ENCODE measurements at regions not wholly inside any gene's neighbourhood (a gene's known extent, or its start where the extent isn't known, plus 50 kb on each side); places are given as distances from the start of the nearest gene placed in this dataset.
"Not testable (repeated sequence)": the region's sequence is repeated elsewhere in the genome, so short reads cannot be mapped to it uniquely, and the experiment has no call there.

DNA sequence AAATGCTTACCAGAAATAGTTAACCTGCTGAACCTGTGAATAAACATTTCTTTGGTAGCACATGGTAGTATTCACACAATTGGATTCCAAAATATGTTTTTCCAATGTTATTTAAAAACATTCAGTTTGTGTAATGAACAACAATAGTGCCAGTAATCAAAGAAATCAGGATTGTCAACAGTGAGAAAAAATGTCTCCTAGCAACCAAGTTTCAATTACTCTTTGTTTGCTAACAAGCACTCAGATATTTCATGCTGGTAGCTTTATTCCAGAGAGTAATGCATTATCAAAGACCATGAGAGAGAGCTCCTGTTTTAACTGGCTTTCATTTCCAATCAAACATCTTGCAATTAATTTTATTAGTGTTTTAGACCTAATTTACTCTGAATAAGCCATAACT lies 768.1 kb upstream of the GRAMD2B start:
- Mint-ChIP-seq H3K4me3 (no peak overlapping the region), H3K4me1 (no peaks in the 10 kb centered on the region), H3K27ac (ENCODE audit: low read depth) (no peak overlapping the region), H3K9me3 (peaks cover 18% of the 10 kb centered on the region), H3K27me3 (no peaks in the 10 kb centered on the region), H3K36me3 (ENCODE audit: insufficient read depth) (no peaks in the 10 kb centered on the region)
- no peak for ATAC-seq (replicated peaks; ENCODE audit: extremely low read depth, poor library complexity, severe bottlenecking)
- no peak for DNase-seq (ENCODE audit: low spot score in 2 of 2)

DNA sequence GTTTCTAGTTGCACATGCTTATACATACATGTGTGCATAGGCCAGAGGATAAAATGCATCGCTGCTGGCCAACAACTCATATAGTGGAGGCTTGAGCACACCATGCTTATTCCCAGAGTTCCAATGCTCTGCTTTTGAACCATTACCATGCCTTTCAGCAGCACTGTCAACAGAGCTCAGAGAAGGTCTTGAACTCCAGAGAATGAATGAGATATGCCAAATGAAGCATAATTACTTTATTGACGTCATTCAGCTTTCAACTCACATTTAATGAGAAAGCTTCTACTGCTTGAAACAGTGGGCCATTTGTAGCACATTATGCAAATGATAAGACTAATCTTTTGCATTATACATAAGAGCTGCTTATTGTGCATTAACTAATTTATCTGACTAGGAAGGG lies 765.3 kb upstream of the GRAMD2B start:
- Mint-ChIP-seq H3K36me3 (ENCODE audit: insufficient read depth) (no peaks in the 10 kb centered on the region), H3K9me3 (peaks cover 12% of the 10 kb centered on the region), H3K27ac (ENCODE audit: low read depth) (no peak overlapping the region), H3K27me3 (no peaks in the 10 kb centered on the region), H3K4me3 (no peak overlapping the region), H3K4me1 (no peaks in the 10 kb centered on the region)
- DNase-seq (ENCODE audit: low spot score in 2 of 2) (no peak), ATAC-seq (replicated peaks; ENCODE audit: extremely low read depth, poor library complexity, severe bottlenecking) (no peak)

DNA sequence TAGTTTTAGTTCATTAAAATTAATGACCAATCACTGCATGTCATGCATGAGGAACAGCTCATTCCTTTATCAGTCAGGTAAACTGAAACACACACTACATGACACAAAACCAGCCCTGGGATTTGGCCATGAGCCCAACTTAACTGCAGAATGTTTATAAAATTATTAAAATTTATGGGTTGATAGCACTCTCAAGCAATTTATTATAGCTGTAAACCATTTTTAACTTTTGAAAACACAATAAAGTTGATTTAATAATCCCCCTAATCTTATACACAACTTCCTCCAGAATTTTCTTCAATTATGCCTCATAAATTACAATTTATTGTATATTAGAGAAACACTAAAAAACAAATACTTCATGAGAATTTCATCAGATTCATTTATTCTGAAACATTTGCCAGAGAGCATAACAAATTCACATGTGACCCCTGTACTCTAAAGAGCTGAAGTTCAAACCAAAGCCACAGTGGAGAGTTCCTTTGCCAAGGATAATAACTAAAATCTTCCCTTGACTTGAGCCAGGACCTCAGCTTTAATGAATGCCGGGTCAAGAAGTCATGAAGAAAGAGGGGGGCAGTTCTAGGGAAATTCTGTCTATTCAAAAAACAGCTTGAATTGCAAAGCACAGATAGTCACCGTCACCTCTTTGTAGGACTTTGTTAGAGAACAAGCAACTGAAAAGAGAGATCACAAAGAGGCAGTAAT lies 763.7 kb upstream of the GRAMD2B start:
- Mint-ChIP-seq H3K4me1 (no peaks in the 10 kb centered on the region), H3K9me3 (peaks cover 12% of the 10 kb centered on the region), H3K36me3 (ENCODE audit: insufficient read depth) (no peaks in the 10 kb centered on the region), H3K27me3 (no peaks in the 10 kb centered on the region), H3K4me3 (no peak overlapping the region), H3K27ac (ENCODE audit: low read depth) (no peak overlapping the region)
- ATAC-seq (replicated peaks; ENCODE audit: extremely low read depth, poor library complexity, severe bottlenecking) (no peak), DNase-seq (ENCODE audit: low spot score in 2 of 2) (no peak)

DNA sequence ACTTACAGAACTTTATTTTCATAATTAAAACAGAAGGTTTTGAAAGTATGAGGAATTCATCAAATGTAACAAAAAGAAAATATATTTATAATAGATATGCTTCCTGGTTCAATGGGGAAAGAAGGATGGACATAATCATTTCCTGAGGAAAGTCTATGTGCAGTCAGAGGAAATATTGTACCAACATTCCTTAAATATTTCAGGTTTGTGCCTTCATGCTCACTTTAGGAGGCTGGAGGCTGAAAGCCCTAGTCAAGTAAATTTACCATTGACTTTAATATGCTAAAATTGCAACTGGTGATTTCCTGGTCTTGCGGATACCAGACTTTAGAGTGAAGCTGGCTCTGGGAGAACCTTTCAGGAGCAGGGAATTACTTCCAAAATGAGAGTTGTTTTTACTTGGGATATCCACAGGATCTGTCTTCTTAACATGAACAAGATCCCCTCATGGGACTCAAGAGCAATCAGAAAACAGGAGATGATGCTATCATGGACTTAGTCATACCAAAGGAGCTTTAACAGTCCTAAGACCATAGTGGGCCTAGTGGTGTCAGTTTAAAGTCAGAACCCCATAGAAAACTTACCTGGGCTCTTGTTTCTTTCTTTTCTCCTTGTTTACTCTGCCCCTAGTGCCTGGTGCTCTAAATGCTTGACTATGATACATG lies 762.8 kb upstream of the GRAMD2B start:
- H3K27ac Mint-ChIP-seq (ENCODE audit: low read depth) = no peak overlapping the region
- ATAC-seq (replicated peaks; ENCODE audit: extremely low read depth, poor library complexity, severe bottlenecking) = no peak

DNA sequence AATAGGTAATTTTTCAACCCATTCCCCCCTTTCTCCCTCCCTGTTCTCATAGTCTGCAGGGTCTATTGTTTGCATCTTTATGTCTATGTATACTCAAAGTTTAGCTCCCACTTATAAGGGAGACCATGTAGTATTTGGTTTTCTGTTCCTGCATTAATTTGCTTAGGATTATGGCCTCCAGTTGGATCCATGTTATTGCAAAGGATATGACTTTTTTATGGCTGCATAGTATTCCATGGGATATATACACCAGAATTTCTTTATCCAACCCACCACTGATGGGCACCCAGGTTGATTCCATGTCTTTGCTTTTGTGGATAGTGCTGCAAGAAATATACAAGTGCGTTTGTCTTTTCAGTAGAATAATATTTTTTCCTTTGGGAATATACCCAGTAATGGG lies 761.6 kb upstream of the GRAMD2B start:
- H3K36me3 Mint-ChIP-seq (ENCODE audit: insufficient read depth) = peaks cover 2% of the 10 kb centered on the region
- no peak overlapping the region for H3K27ac Mint-ChIP-seq (ENCODE audit: low read depth)
- no peaks in the 10 kb centered on the region for H3K27me3 Mint-ChIP-seq
- ATAC-seq (replicated peaks; ENCODE audit: extremely low read depth, poor library complexity, severe bottlenecking) (no peak), DNase-seq (ENCODE audit: low spot score in 2 of 2) (no peak)
- H3K4me3 Mint-ChIP-seq = no peak overlapping the region
- peaks cover 20% of the 10 kb centered on the region for H3K9me3 Mint-ChIP-seq
- H3K4me1 Mint-ChIP-seq = no peaks in the 10 kb centered on the region

More for the DNA sequence above, 762.8 kb upstream of the GRAMD2B start:
- H3K36me3 Mint-ChIP-seq (ENCODE audit: insufficient read depth) = no peaks in the 10 kb centered on the region
- H3K4me1 Mint-ChIP-seq = no peaks in the 10 kb centered on the region
- H3K4me3 Mint-ChIP-seq = no peak overlapping the region
- peaks cover 13% of the 10 kb centered on the region for H3K9me3 Mint-ChIP-seq
- no peaks in the 10 kb centered on the region for H3K27me3 Mint-ChIP-seq
- no peak for DNase-seq (ENCODE audit: low spot score in 2 of 2)

DNA sequence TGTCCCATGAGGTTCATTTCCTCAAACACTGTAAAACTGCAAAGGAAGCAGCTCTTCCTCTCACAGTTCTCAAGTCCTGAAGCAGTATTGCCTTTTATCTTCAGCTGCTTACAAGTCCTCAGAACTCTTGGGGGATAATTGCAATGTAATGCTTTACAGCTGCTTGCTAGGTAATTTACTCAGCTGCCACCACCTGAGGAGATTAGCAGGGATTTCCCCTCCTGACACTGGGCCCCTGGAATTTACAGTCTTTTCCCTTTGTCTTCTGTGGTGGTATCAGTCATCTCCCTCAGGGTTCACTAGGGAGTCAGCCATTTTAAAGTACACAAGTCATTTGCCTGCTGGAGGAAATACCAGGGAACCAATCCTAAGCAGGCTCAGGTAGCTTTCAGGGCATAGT lies 754.3 kb upstream of the GRAMD2B start:
- Mint-ChIP-seq H3K36me3 (ENCODE audit: insufficient read depth) (peaks cover 2% of the 10 kb centered on the region), H3K27me3 (no peaks in the 10 kb centered on the region), H3K4me3 (no peak overlapping the region), H3K4me1 (no peaks in the 10 kb centered on the region), H3K9me3 (peaks cover 30% of the 10 kb centered on the region), H3K27ac (ENCODE audit: low read depth) (no peak overlapping the region)
- DNase-seq (ENCODE audit: low spot score in 2 of 2) (no peak), ATAC-seq (replicated peaks; ENCODE audit: extremely low read depth, poor library complexity, severe bottlenecking) (no peak)

DNA sequence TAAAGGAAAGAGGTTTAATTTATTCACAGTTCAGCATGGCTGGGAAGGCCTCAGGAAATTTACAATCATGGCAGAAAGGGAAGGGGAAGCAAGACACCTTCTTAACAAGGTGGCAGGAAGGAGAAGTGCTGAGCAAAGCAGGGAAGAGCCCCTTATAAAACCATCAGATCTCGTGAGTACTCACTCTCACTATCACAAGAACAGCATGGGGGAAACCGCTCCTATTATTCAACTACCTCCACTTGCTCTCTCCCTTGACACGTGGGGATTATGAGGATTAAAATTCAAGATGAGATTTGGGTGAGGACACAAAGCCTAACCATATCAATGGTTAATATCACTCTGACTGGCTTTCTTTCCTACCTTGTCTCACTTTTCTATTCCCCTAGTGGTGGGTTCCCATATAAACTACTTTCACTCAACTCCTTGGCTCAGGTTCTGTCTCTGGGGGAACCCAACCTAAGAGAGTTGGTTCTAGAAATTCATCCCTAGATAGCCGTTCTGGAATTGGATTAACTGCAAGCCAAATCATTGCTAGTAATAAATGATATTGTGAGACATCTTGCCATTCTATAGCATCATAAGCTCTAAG lies 749.8 kb upstream of the GRAMD2B start:
- ATAC-seq (replicated peaks; ENCODE audit: extremely low read depth, poor library complexity, severe bottlenecking) (no peak), DNase-seq (ENCODE audit: low spot score in 2 of 2) (no peak)
- H3K27me3 Mint-ChIP-seq = no peaks in the 10 kb centered on the region
- H3K9me3 Mint-ChIP-seq = peaks cover 18% of the 10 kb centered on the region
- H3K27ac Mint-ChIP-seq (ENCODE audit: low read depth) = no peak overlapping the region
- H3K4me1 Mint-ChIP-seq = no peaks in the 10 kb centered on the region
- no peaks in the 10 kb centered on the region for H3K36me3 Mint-ChIP-seq (ENCODE audit: insufficient read depth)
- H3K4me3 Mint-ChIP-seq = no peak overlapping the region

DNA sequence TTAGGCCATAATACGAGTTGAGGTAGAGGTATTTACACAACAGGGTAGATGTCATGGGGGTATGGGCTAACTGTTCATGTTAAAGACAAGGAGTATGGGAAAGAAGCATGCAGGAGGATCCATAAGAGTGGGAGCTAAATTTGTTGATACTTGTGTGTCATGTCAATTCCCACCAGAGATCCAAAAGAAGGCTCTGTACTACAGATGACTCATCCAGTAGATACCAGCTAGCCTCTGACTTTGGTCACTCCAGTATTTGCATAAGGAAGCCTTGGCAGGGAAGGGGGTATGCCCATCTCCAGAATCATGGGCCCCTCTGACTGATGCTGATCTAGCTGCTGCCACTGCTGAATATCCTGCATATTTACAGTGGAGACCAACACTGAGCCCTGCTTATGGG lies 743.7 kb upstream of the GRAMD2B start:
- no peaks in the 10 kb centered on the region for H3K27me3 Mint-ChIP-seq

DNA sequence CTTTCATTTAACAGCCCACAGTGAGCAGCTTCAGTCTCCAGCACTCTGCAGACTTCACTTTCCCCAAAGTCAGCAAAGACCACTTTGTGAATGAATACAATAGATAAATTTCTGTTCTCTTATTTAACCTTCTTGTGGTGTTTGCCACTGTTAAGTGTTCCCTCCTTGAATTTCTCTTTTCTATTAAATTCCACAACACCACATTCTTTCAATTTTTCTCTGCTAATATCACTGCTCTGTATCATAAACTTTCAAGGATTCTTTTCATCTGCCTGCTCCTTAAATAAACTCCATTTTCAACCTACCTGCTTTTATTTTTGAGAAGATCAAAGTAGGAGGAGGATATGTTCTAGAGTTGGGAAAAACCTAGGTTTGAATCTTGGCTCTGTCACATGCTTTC lies 739.5 kb upstream of the GRAMD2B start:
- no peaks in the 10 kb centered on the region for H3K27me3 Mint-ChIP-seq
- H3K4me3 Mint-ChIP-seq = no peak overlapping the region
- DNase-seq (ENCODE audit: low spot score in 2 of 2) (no peak), ATAC-seq (replicated peaks; ENCODE audit: extremely low read depth, poor library complexity, severe bottlenecking) (no peak)
- H3K4me1 Mint-ChIP-seq = no peaks in the 10 kb centered on the region
- H3K27ac Mint-ChIP-seq (ENCODE audit: low read depth) = no peak overlapping the region
- H3K36me3 Mint-ChIP-seq (ENCODE audit: insufficient read depth) = no peaks in the 10 kb centered on the region
- H3K9me3 Mint-ChIP-seq = peaks cover 30% of the 10 kb centered on the region

More for the DNA sequence above, 743.7 kb upstream of the GRAMD2B start:
- Mint-ChIP-seq H3K4me1 (no peaks in the 10 kb centered on the region), H3K9me3 (peaks cover 21% of the 10 kb centered on the region), H3K4me3 (no peak overlapping the region), H3K36me3 (ENCODE audit: insufficient read depth) (no peaks in the 10 kb centered on the region), H3K27ac (ENCODE audit: low read depth) (no peak overlapping the region)
- ATAC-seq (replicated peaks; ENCODE audit: extremely low read depth, poor library complexity, severe bottlenecking) = no peak
- DNase-seq (ENCODE audit: low spot score in 2 of 2) = no peak

DNA sequence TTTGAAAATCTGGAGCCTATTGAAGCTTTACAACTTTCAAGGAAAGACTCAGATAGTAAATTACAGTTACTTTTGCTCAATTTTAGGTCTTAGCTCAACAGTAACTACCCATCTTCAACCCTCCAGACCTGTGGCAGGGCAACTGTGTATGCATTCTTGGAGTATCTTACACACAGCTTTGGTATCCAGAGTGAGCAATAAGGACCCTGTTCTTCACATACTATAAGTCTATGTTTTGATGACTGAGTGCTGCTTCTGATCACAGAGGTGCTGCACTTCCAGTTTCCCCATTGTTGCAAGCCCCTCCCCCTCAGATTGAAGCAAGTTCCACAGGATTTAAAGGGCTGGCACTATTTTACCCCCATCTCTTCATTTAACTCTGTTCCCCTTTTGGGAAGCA lies 737.4 kb upstream of the GRAMD2B start:
- Mint-ChIP-seq H3K9me3 (peaks cover 29% of the 10 kb centered on the region), H3K27ac (ENCODE audit: low read depth) (no peak overlapping the region), H3K27me3 (no peaks in the 10 kb centered on the region), H3K36me3 (ENCODE audit: insufficient read depth) (no peaks in the 10 kb centered on the region), H3K4me1 (no peaks in the 10 kb centered on the region), H3K4me3 (no peak overlapping the region)
- DNase-seq (ENCODE audit: low spot score in 2 of 2) (no peak), ATAC-seq (replicated peaks; ENCODE audit: extremely low read depth, poor library complexity, severe bottlenecking) (no peak)

DNA sequence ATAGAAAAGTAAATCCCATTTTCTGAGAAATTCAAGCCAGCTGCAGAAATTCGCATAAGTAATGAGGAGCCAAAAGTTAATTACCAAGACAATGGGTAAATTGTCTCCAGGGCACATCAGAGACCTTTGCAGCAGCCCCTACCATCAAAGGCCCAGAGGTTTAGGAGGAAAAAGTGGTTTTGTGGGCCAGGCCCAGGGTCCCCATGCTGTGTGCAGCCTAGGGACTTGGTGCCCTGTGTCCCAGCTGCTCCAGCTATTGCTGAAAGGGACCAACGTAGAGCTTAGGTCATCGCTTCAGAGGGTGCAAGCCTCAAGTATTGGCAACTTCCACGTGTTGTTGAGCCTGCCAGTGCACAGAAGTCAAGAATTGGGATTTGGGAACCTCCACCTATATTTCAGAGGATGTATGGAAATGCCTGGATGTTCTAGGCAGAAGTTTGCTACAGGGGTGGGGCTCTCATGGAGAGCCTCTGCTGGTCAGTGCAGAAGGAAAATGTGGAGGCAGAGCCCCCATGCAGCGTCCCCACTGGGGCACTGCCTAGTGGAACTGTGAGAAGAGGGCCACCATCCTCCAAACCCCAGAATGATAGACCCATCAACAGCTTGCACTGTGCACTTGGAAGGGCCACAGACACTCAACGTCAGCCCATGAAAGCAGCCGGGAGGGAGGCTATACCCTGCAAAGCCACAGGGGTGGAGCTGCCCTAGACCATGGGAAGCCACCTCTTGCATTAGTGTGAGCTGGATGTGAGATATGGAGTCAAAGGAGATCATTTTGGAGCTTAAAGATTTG lies 731.3 kb upstream of the GRAMD2B start:
- H3K4me3 Mint-ChIP-seq; H3K36me3 Mint-ChIP-seq (ENCODE audit: insufficient read depth); H3K27me3 Mint-ChIP-seq; DNase-seq (ENCODE audit: low spot score in 2 of 2); ATAC-seq (replicated peaks; ENCODE audit: extremely low read depth, poor library complexity, severe bottlenecking); H3K4me1 Mint-ChIP-seq; H3K27ac Mint-ChIP-seq (ENCODE audit: low read depth): not testable (repeated sequence)
- peaks cover 22% of the 10 kb centered on the region for H3K9me3 Mint-ChIP-seq

DNA sequence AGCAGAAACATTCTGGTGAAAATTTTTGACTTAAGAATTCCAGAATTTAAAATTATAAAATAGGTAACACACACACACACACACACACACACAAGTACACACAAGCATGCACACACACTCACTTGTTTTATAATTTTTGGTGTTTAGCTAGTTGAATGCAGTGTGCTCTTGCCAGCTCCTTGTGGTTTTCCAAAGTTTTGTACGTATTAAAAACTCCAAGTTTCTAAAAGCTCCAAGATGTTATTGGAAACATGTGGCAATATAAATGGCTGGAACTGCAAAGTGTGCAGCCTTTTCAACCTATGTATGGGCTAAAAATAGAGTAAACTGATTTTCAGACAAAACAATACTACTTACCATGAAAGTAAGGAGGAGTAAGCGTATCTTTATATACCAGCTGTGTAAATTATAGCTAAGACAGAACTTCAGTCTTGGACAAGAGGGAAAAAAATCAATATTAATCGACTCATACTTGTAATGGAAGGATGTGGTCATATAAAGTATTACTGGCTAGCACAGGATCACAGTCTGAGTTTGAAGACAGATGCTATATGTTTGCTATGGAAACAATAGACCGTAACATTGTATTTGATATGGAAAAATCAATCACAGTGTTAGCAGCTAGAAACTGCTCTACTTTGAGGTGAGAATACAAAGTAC lies 727.1 kb upstream of the GRAMD2B start:
- H3K27me3 Mint-ChIP-seq = no peaks in the 10 kb centered on the region
- DNase-seq (ENCODE audit: low spot score in 2 of 2) = no peak
- no peak overlapping the region for H3K27ac Mint-ChIP-seq (ENCODE audit: low read depth)
- no peaks in the 10 kb centered on the region for H3K36me3 Mint-ChIP-seq (ENCODE audit: insufficient read depth)
- H3K9me3 Mint-ChIP-seq = peaks cover 19% of the 10 kb centered on the region
- no peak for ATAC-seq (replicated peaks; ENCODE audit: extremely low read depth, poor library complexity, severe bottlenecking)
- no peaks in the 10 kb centered on the region for H3K4me1 Mint-ChIP-seq
- no peak overlapping the region for H3K4me3 Mint-ChIP-seq
